PC-3 (cell line): ENCODE measurements at regions not wholly inside any gene's neighbourhood (a gene's known extent, or its start where the extent isn't known, plus 50 kb on each side); places are given as distances from the start of the nearest gene placed in this dataset.

Source experiments
- ATAC-seq: fragments of 200-7000 bp; cut with Tn5 transposase; 2 replicates; pipeline ENCODE4 v1.9.1; 2020; ENCODE audit warnings: mild to moderate bottlenecking, moderate library complexity
- BruUV-seq: library from RNA; stranded (reverse); fragments of 400-500 nt; replicated peaks from 2 replicates; lab custom pipeline; 2021; lab: Mats Ljungman, UMichigan
- CTCF ChIA-PET: fragments of 300-600 bp; sonication (Branson Sonifier 250); formaldehyde crosslinking; loops from one replicate; lab custom pipeline; 2022; ENCODE audit warnings: antibody characterized with exemption; lab: Charles Lee
- POLR2A ChIA-PET: fragments of 300-600 bp; sonication (Branson Sonifier 250); formaldehyde crosslinking; loops from one replicate; lab custom pipeline; 2022; ENCODE audit warnings: antibody characterized with exemption; ENCODE audit not compliant: unreplicated experiment; lab: Charles Lee
- DNase-seq: peaks from one replicate; pipeline ENCODE4 v3.0.0-alpha.2; 2015
- H2AFZ ChIP-seq: fragments of 300-600 bp; sonication (generic); 2 replicates; pipeline ENCODE4 v1.6.0; 2016; ENCODE audit warnings: antibody characterized with exemption, low read length
- H3F3A ChIP-seq: fragments of 300-600 bp; sonication (generic); one replicate; pipeline ENCODE4 v1.6.0; 2017; ENCODE audit warnings: antibody characterized with exemption, low read length, control low read depth, mild to moderate bottlenecking; ENCODE audit not compliant: unreplicated experiment
- H3K27ac ChIP-seq: fragments of 300-600 bp; sonication (generic); 2 replicates; pipeline ENCODE4 v1.5.1; 2016; ENCODE audit warnings: mild to moderate bottlenecking, low read length
- H3K27me3 ChIP-seq: fragments of 300-600 bp; sonication (generic); 2 replicates; pipeline ENCODE4 v1.6.1; 2016; ENCODE audit warnings: low read length, mixed read lengths
- H3K36me3 ChIP-seq: fragments of 300-600 bp; sonication (generic); 2 replicates; pipeline ENCODE4 v1.6.1; 2016; ENCODE audit warnings: low read depth, mixed run types, low read length, mixed read lengths
- H3K4me1 ChIP-seq: fragments of 300-600 bp; sonication (generic); 2 replicates; pipeline ENCODE4 v1.5.1; 2016; ENCODE audit warnings: low read length; ENCODE audit not compliant: insufficient read depth
- H3K4me2 ChIP-seq: fragments of 300-600 bp; sonication (generic); 2 replicates; pipeline ENCODE4 v1.6.0; 2016; ENCODE audit warnings: low read length
- H3K4me3 ChIP-seq: fragments of 300-600 bp; sonication (generic); 2 replicates; pipeline ENCODE4 v1.5.1; 2016; ENCODE audit warnings: mild to moderate bottlenecking, low read length, mixed read lengths
- H3K79me2 ChIP-seq: fragments of 300-600 bp; sonication (generic); 2 replicates; pipeline ENCODE4 v1.6.1; 2017; ENCODE audit warnings: low read length, mixed read lengths
- H3K9ac ChIP-seq: fragments of 300-600 bp; sonication (generic); 2 replicates; pipeline ENCODE4 v1.6.0; 2016; ENCODE audit warnings: mild to moderate bottlenecking, low read length
- H3K9me2 ChIP-seq: fragments of 300-600 bp; sonication (generic); replicated peaks from 2 replicates; pipeline ENCODE4 v1.6.1; 2016; ENCODE audit warnings: mixed run types, low read length, mixed read lengths
- H3K9me3 ChIP-seq: fragments of 300-600 bp; sonication (generic); 2 replicates; pipeline ENCODE4 v1.6.1; 2016; ENCODE audit warnings: low read length, mixed read lengths
- H4K20me1 ChIP-seq: fragments of 300-600 bp; sonication (generic); 2 replicates; pipeline ENCODE4 v1.6.1; 2016; ENCODE audit warnings: low read length, mixed read lengths
- CTCF ChIP-seq: fragments of 300-600 bp; sonication (generic); conservative IDR thresholded peaks from 2 replicates; pipeline ENCODE4 v1.5.1; 2017; ENCODE audit warnings: antibody characterized with exemption, low read depth, mild to moderate bottlenecking, low read length
- EZH2 ChIP-seq: fragments of 300-600 bp; sonication (generic); IDR thresholded peaks from one replicate; pipeline ENCODE4 v1.6.1; 2017; ENCODE audit warnings: antibody characterized with exemption, mild to moderate bottlenecking, low read length; ENCODE audit not compliant: unreplicated experiment
- EZH2phosphoT487 ChIP-seq: fragments of 300-600 bp; sonication (generic); IDR thresholded peaks from 2 replicates; pipeline ENCODE4 v1.6.1; 2018; ENCODE audit warnings: mild to moderate bottlenecking, antibody characterized with exemption, low read length, borderline replicate concordance
- intact Hi-C: fragments of 100-400 bp; cut with micrococcal nuclease; formaldehyde crosslinking; loops from 2 replicates; pipeline ENCODE4 v1.9.0; 2023

GRCh38 chr10:111186358-111186757 is 109.5 kb downstream of the ADRA2A start:
- TF ChIP-seq EZH2 (no peak), EZH2phosphoT487 (no peak), CTCF (no peak)
- H3K79me2 ChIP-seq = no peaks in the 10 kb centered on the region
- no peak overlapping the region for H3K27ac ChIP-seq
- no peaks in the 10 kb centered on the region for H3F3A ChIP-seq
- CTCF ChIA-PET = no interaction called here
- H3K4me3 ChIP-seq = no peak overlapping the region
- intact Hi-C loops = no loop called here
- H3K9me3 ChIP-seq = no peaks in the 10 kb centered on the region
- H4K20me1 ChIP-seq = no peaks in the 10 kb centered on the region
- no TSS peak for BruUV-seq
- ATAC-seq (no peak), DNase-seq (no peak)
- H2AFZ ChIP-seq = no peak overlapping the region
- H3K27me3 ChIP-seq = peaks cover 38% of the 10 kb centered on the region
- no peak overlapping the region for H3K9ac ChIP-seq
- no peak overlapping the region for H3K4me2 ChIP-seq
- POLR2A ChIA-PET = no interaction called here
- no peaks in the 10 kb centered on the region for H3K4me1 ChIP-seq
- no peaks in the 10 kb centered on the region for H3K9me2 ChIP-seq
- no peaks in the 10 kb centered on the region for H3K36me3 ChIP-seq

DNA sequence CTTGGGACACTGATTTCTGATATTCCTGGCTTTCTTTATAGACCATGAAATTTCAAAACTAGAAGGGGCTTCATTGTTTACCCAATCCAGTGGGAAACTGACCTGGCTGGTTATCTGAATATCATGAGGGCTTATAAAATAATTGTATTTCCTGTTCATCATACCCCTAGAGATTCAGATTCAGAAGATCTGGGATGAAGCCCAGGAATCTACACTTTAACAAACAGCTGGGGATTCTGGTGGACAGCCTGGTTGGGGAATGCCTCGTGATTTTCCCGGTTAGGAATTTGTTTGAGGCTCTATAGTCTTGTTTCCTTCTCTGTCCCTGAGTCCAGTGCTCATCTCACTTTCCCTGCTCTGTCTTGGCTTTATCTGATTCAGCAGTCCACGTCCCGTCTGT is 110.3 kb downstream of the ADRA2A start:
- ATAC-seq = no peak
- intact Hi-C loops = no loop called here
- H2AFZ ChIP-seq = no peak overlapping the region
- H3K4me3 ChIP-seq = no peak overlapping the region
- H3K9ac ChIP-seq = no peak overlapping the region
- H3K9me3 ChIP-seq = no peaks in the 10 kb centered on the region
- ChIA-PET POLR2A (interaction anchor here (0.5 kb wide), 1 partner anchor 189 kb away, joined by 7 read pairs; no protein-coding TSS in a partner anchor), CTCF (no interaction called here)
- no peaks in the 10 kb centered on the region for H4K20me1 ChIP-seq
- DNase-seq = no peak
- BruUV-seq = no TSS peak
- H3F3A ChIP-seq = no peaks in the 10 kb centered on the region
- no peak overlapping the region for H3K27ac ChIP-seq
- no peak for TF ChIP-seq EZH2
- TF ChIP-seq CTCF = no peak
- no peak for TF ChIP-seq EZH2phosphoT487
- H3K79me2 ChIP-seq = no peaks in the 10 kb centered on the region
- no peaks in the 10 kb centered on the region for H3K9me2 ChIP-seq
- peaks cover 38% of the 10 kb centered on the region for H3K27me3 ChIP-seq
- H3K4me1 ChIP-seq = no peaks in the 10 kb centered on the region
- no peak overlapping the region for H3K4me2 ChIP-seq
- H3K36me3 ChIP-seq = no peaks in the 10 kb centered on the region

DNA sequence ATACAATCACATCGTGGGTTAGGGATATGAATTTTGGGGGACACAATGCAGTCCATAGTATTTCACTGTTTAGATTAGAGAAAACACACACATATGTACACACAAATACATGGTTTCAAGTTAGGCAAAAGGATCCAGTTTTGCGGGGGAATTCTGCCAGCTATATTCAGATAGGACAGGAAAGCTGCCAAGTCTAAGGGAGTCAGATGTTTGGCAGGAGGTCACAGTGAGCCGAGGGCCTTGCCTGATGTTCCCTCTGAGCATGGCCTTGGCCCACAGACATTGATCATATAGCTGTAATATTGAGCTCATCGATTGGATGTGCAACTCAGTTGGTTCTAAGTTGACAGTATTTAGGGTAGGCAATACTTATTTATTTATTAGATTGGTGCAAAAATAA is 122.8 kb downstream of the ADRA2A start:
- Histone ChIP-seq H3F3A (no peaks in the 10 kb centered on the region), H3K79me2 (no peaks in the 10 kb centered on the region), H3K27ac (no peak overlapping the region), H4K20me1 (no peaks in the 10 kb centered on the region), H3K4me2 (no peak overlapping the region), H3K4me1 (no peaks in the 10 kb centered on the region), H3K27me3 (no peaks in the 10 kb centered on the region), H3K9me3 (no peaks in the 10 kb centered on the region), H2AFZ (no peak overlapping the region), H3K36me3 (no peaks in the 10 kb centered on the region), H3K4me3 (no peak overlapping the region), H3K9me2 (no peaks in the 10 kb centered on the region), H3K9ac (no peak overlapping the region)
- TF ChIP-seq EZH2 = no peak
- no peak for TF ChIP-seq CTCF
- no peak for TF ChIP-seq EZH2phosphoT487
- CTCF ChIA-PET = no interaction called here
- intact Hi-C loops = no loop called here
- POLR2A ChIA-PET = no interaction called here
- BruUV-seq = no TSS peak
- ATAC-seq (no peak), DNase-seq (no peak)
